HCT116 (cell line): ENCODE measurements at regions not wholly inside any gene's neighbourhood (a gene's known extent, or its start where the extent isn't known, plus 50 kb on each side); places are given as distances from the start of the nearest gene placed in this dataset.

Source experiments
- ATAC-seq: fragments of 200-7000 bp; cut with Tn5 transposase; 2 replicates; pipeline ENCODE4 v1.9.1; 2020; ENCODE audit warnings: mild to moderate bottlenecking, moderate library complexity
- BruUV-seq: library from RNA; stranded (reverse); fragments of 400-500 nt; replicated peaks from 2 replicates; lab custom pipeline; 2021; lab: Mats Ljungman, UMichigan
- CTCF ChIA-PET: fragments of 300-600 bp; sonication (Branson Sonifier 250); formaldehyde crosslinking; loops from one replicate; lab custom pipeline; 2021; ENCODE audit warnings: antibody characterized with exemption; lab: Charles Lee
- POLR2A ChIA-PET: fragments of 300-600, 350-600 bp; sonication (Branson Sonifier 250); formaldehyde crosslinking; loops from one replicate; lab custom pipeline; 2021; ENCODE audit warnings: antibody characterized with exemption; lab: Charles Lee
- RAD21 ChIA-PET, 2 experiments: fragments of 300-600 bp; sonication (Branson Sonifier 250); formaldehyde crosslinking; loops; one replicate each; lab custom pipeline; 2023; ENCODE audit warnings: low total read pairs in 2 of 2; ENCODE audit not compliant: uncharacterized antibody in 2 of 2, unreplicated experiment in 2 of 2, low non-redundant PET in 1 of 2; lab: Charles Lee
- DNase-seq: peaks from one replicate; pipeline ENCODE4 v3.0.0-alpha.2; 2010; ENCODE audit warnings: low read depth, low spot score
- H2AFZ ChIP-seq: fragments of 200-600 bp; shearing (Covaris generic), sonication (generic); 2 replicates; pipeline ENCODE4 v1.6.1; 2017; ENCODE audit warnings: low read depth, mixed run types, mixed read lengths, antibody characterized with exemption, low read length; ENCODE audit not compliant: poor library complexity, severe bottlenecking
- H3K27ac ChIP-seq: 2 replicates; pipeline ENCODE4 v1.5.1; 2012; ENCODE audit warnings: low read depth, low read length
- H3K27me3 ChIP-seq: fragments of 200-600 bp; sonication (generic); 2 replicates; pipeline ENCODE4 v1.6.1; 2016; ENCODE audit warnings: mixed run types, low read length, mixed read lengths; ENCODE audit not compliant: insufficient read depth
- H3K36me3 ChIP-seq, 2 experiments: fragments of 200-500 bp in 1 of 2; fragments of 200-600 bp in 1 of 2; sonication (Bioruptor generic) in 1 of 2; sonication (generic) in 1 of 2; 2 replicates each; pipeline versions ENCODE4 v1.5.1 to v1.6.1; 2014 to 2016; ENCODE audit warnings: low read length in 2 of 2, inconsistent platforms in 1 of 2, mixed read lengths in 1 of 2, mixed run types in 1 of 2; ENCODE audit not compliant: insufficient read depth in 2 of 2, control insufficient read depth in 1 of 2
- H3K4me1 ChIP-seq, 2 experiments: fragments of 200-600 bp in 1 of 2; sonication (generic) in 1 of 2; 2 replicates each; pipeline versions ENCODE4 v1.5.1 to v1.6.1; 2012 to 2017; ENCODE audit warnings: low read length in 2 of 2, inconsistent platforms in 1 of 2, mild to moderate bottlenecking in 1 of 2, mixed read lengths in 1 of 2, mixed run types in 1 of 2, moderate library complexity in 1 of 2; ENCODE audit not compliant: insufficient read depth in 2 of 2, control insufficient read depth in 1 of 2
- H3K4me2 ChIP-seq: fragments of 200-600 bp; sonication (generic); 2 replicates; pipeline ENCODE4 v1.6.1; 2017; ENCODE audit warnings: mixed run types, low read length, mixed read lengths
- H3K4me3 ChIP-seq, 2 experiments: fragments of 200-600 bp in 1 of 2; sonication (generic) in 1 of 2; replicated peaks in 1 of 2; 2 replicates each; pipeline ENCODE4 v1.5.1; 2011 to 2016; ENCODE audit warnings: low read length in 2 of 2, control low read depth in 1 of 2, low read depth in 1 of 2, mild to moderate bottlenecking in 1 of 2, mixed read lengths in 1 of 2, mixed run types in 1 of 2
- H3K79me2 ChIP-seq: fragments of 200-600 bp; sonication (generic); 2 replicates; pipeline ENCODE4 v1.6.1; 2017; ENCODE audit warnings: mild to moderate bottlenecking, mixed run types, low read length, moderate library complexity, mixed read lengths; ENCODE audit not compliant: insufficient read depth
- H3K9ac ChIP-seq: fragments of 200-600 bp; sonication (generic); 2 replicates; pipeline ENCODE4 v1.6.1; 2016; ENCODE audit warnings: low read length, mixed read lengths
- H3K9me2 ChIP-seq: fragments of 200-600 bp; sonication (generic), shearing (Covaris generic); 2 replicates; pipeline ENCODE4 v1.6.1; 2017; ENCODE audit warnings: mixed run types, mild to moderate bottlenecking, moderate library complexity; ENCODE audit not compliant: insufficient read depth
- H3K9me3 ChIP-seq, 2 experiments: fragments of 200-500 bp in 1 of 2; fragments of 200-600 bp in 1 of 2; sonication (Bioruptor generic) in 1 of 2; sonication (generic) in 1 of 2; 2 replicates each; pipeline ENCODE4 v1.6.1; 2014 to 2017; ENCODE audit warnings: low read length in 2 of 2, mixed read lengths in 2 of 2, inconsistent platforms in 1 of 2, low read depth in 1 of 2, mild to moderate bottlenecking in 1 of 2, mixed run types in 1 of 2, moderate library complexity in 1 of 2; ENCODE audit not compliant: control insufficient read depth in 1 of 2, insufficient read depth in 1 of 2
- H4K20me1 ChIP-seq: fragments of 200-600 bp; sonication (generic), shearing (Covaris generic); 2 replicates; pipeline ENCODE4 v1.6.1; 2017; ENCODE audit warnings: mixed run types, mild to moderate bottlenecking, moderate library complexity; ENCODE audit not compliant: insufficient read depth
- ELF1 ChIP-seq: IDR thresholded peaks from 2 replicates; pipeline ENCODE4 v1.6.1; 2012; ENCODE audit warnings: low read depth, borderline replicate concordance
- EZH2phosphoT487 ChIP-seq: fragments of 200-600 bp; IDR thresholded peaks from 2 replicates; pipeline ENCODE4 v1.6.1; 2018; ENCODE audit warnings: antibody characterized with exemption, borderline replicate concordance
- FOSL1 ChIP-seq: IDR thresholded peaks from 2 replicates; pipeline ENCODE4 v1.6.1; 2012; ENCODE audit warnings: low read depth
- JUND ChIP-seq: IDR thresholded peaks from 2 replicates; pipeline ENCODE4 v1.6.1; 2012
- POLR2AphosphoS5 ChIP-seq: IDR thresholded peaks from 2 replicates; pipeline ENCODE4 v1.6.1; 2011; ENCODE audit warnings: mild to moderate bottlenecking, low read depth, low read length, moderate library complexity
- SP1 ChIP-seq: IDR thresholded peaks from 2 replicates; pipeline ENCODE4 v1.6.1; 2012; ENCODE audit warnings: low read depth
- SRF ChIP-seq: IDR thresholded peaks from 2 replicates; pipeline ENCODE4 v1.6.1; 2012; ENCODE audit warnings: low read depth
- TCF7L2 ChIP-seq: IDR thresholded peaks from 2 replicates; pipeline ENCODE4 v1.7.0; 2011; ENCODE audit warnings: borderline replicate concordance, inconsistent platforms; ENCODE audit not compliant: insufficient read depth, insufficient read length; ENCODE audit errors: extremely low read depth
- YY1 ChIP-seq: IDR thresholded peaks from 2 replicates; pipeline ENCODE4 v1.6.1; 2011; ENCODE audit warnings: low read length, low read depth, moderate library complexity, mild to moderate bottlenecking; ENCODE audit not compliant: insufficient replicate concordance; ENCODE audit errors: extremely low read depth
- ZFX ChIP-seq: fragments of 450-650 bp; IDR thresholded peaks from 2 replicates; pipeline ENCODE4 v1.6.1; 2017
- ZNF274 ChIP-seq: fragments of 200-500 bp; sonication (Bioruptor generic); IDR thresholded peaks from 2 replicates; pipeline ENCODE4 v1.6.1; 2014; ENCODE audit warnings: mild to moderate bottlenecking, low read depth, low read length, inconsistent platforms
- intact Hi-C: fragments of 100-400 bp; cut with micrococcal nuclease; formaldehyde crosslinking; loops from 2 replicates; pipeline ENCODE4 v1.10.0; 2022
- TF ChIP-seq, protein P1 (sequence below): IDR thresholded peaks from 2 replicates; pipeline ENCODE4 v1.6.1; 2011; ENCODE audit warnings: mild to moderate bottlenecking, low read length, moderate library complexity; ENCODE audit not compliant: insufficient replicate concordance; ENCODE audit errors: extremely low read depth
- TF ChIP-seq, protein P2 (sequence below): IDR thresholded peaks from 2 replicates; pipeline ENCODE4 v1.6.1; 2012; ENCODE audit warnings: low read depth
- TF ChIP-seq, protein P3 (sequence below), 3 experiments: fragments of 200-600 bp in 1 of 3; sonication (generic) in 1 of 3; IDR thresholded peaks in 2 of 3; conservative IDR thresholded peaks in 1 of 3; 2 replicates each; pipeline ENCODE4 v1.5.1; 2012 to 2017; ENCODE audit warnings: low read depth in 2 of 3, low read length in 2 of 3, antibody characterized with exemption in 1 of 3, borderline replicate concordance in 1 of 3, control low read depth in 1 of 3, mild to moderate bottlenecking in 1 of 3, mixed read lengths in 1 of 3, mixed run types in 1 of 3, moderate library complexity in 1 of 3; ENCODE audit not compliant: insufficient read depth in 1 of 3
- TF ChIP-seq, protein P4 (sequence below): IDR thresholded peaks from 2 replicates; pipeline ENCODE4 v1.6.1; 2012

DNA sequence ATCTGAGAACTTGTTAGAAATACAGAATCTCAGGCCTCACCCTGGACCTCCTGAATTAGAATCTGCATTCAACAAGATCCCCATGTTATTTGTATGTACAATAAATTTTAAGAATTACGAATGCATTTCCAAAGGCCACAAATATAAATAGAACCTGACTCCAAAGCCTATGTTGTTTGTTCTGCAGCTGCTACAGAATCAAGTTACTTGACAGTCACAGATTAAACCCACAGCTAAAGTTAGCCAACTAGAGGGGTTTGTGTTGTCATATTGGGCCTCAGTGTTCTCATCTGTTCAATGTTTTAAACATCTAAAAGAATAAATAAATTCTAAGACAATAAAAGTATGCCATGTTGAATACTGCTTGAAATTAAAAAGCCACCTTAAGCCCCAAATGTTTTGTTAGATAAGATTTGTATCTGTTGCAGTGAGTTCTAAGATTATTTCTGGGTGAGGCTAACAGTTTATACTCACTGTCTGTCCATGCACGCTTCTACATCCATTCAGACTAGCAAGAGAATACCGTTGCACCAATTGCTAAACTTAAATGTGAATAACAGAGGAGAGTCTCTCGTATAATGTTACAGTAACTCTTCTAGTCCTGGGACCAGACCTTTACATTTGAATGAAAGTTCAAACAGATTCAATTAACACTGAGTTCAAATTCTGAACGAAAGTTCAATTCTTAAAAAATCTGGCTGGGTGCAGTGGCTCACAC is 200.4 kb downstream of the MEMO1 start:
- ChIA-PET POLR2A (no interaction called here), CTCF (no interaction called here), RAD21 (no interaction called here)
- ATAC-seq = no peak
- Histone ChIP-seq H3K27me3 (no peaks in the 10 kb centered on the region), H3K79me2 (no peaks in the 10 kb centered on the region), H3K4me1 (peaks cover 0 to 4% of the 10 kb centered on the region in 2 experiments; a peak in 2 of 4 replicates), H2AFZ (no peak overlapping the region), H3K9me3 (no peaks in the 10 kb centered on the region), H3K4me2 (no peak overlapping the region), H3K4me3 (no peak overlapping the region), H3K36me3 (no peaks in the 10 kb centered on the region), H3K27ac (no peak overlapping the region), H3K9me2 (no peaks in the 10 kb centered on the region), H4K20me1 (no peaks in the 10 kb centered on the region), H3K9ac (no peak overlapping the region)
- TF ChIP-seq EZH2phosphoT487 (no peak), SP1 (no peak), POLR2AphosphoS5 (no peak), YY1 (no peak), TCF7L2 (no peak), JUND (no peak), ZNF274 (no peak), SRF (no peak), ZFX (no peak), FOSL1 (no peak), ELF1 (no peak)
- TF ChIP-seq, protein P1, sequence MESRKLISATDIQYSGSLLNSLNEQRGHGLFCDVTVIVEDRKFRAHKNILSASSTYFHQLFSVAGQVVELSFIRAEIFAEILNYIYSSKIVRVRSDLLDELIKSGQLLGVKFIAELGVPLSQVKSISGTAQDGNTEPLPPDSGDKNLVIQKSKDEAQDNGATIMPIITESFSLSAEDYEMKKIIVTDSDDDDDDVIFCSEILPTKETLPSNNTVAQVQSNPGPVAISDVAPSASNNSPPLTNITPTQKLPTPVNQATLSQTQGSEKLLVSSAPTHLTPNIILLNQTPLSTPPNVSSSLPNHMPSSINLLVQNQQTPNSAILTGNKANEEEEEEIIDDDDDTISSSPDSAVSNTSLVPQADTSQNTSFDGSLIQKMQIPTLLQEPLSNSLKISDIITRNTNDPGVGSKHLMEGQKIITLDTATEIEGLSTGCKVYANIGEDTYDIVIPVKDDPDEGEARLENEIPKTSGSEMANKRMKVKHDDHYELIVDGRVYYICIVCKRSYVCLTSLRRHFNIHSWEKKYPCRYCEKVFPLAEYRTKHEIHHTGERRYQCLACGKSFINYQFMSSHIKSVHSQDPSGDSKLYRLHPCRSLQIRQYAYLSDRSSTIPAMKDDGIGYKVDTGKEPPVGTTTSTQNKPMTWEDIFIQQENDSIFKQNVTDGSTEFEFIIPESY = no peak
- TF ChIP-seq, protein P2, sequence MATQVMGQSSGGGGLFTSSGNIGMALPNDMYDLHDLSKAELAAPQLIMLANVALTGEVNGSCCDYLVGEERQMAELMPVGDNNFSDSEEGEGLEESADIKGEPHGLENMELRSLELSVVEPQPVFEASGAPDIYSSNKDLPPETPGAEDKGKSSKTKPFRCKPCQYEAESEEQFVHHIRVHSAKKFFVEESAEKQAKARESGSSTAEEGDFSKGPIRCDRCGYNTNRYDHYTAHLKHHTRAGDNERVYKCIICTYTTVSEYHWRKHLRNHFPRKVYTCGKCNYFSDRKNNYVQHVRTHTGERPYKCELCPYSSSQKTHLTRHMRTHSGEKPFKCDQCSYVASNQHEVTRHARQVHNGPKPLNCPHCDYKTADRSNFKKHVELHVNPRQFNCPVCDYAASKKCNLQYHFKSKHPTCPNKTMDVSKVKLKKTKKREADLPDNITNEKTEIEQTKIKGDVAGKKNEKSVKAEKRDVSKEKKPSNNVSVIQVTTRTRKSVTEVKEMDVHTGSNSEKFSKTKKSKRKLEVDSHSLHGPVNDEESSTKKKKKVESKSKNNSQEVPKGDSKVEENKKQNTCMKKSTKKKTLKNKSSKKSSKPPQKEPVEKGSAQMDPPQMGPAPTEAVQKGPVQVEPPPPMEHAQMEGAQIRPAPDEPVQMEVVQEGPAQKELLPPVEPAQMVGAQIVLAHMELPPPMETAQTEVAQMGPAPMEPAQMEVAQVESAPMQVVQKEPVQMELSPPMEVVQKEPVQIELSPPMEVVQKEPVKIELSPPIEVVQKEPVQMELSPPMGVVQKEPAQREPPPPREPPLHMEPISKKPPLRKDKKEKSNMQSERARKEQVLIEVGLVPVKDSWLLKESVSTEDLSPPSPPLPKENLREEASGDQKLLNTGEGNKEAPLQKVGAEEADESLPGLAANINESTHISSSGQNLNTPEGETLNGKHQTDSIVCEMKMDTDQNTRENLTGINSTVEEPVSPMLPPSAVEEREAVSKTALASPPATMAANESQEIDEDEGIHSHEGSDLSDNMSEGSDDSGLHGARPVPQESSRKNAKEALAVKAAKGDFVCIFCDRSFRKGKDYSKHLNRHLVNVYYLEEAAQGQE = no peak
- TF ChIP-seq, protein P3, sequence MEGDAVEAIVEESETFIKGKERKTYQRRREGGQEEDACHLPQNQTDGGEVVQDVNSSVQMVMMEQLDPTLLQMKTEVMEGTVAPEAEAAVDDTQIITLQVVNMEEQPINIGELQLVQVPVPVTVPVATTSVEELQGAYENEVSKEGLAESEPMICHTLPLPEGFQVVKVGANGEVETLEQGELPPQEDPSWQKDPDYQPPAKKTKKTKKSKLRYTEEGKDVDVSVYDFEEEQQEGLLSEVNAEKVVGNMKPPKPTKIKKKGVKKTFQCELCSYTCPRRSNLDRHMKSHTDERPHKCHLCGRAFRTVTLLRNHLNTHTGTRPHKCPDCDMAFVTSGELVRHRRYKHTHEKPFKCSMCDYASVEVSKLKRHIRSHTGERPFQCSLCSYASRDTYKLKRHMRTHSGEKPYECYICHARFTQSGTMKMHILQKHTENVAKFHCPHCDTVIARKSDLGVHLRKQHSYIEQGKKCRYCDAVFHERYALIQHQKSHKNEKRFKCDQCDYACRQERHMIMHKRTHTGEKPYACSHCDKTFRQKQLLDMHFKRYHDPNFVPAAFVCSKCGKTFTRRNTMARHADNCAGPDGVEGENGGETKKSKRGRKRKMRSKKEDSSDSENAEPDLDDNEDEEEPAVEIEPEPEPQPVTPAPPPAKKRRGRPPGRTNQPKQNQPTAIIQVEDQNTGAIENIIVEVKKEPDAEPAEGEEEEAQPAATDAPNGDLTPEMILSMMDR (IDR thresholded peaks at IDR 0.05 in 2 of 3, conservative IDR thresholded peaks at IDR 0.05 in 1 of 3; ENCODE audit: borderline replicate concordance in 1 of 3, insufficient read depth in 1 of 3, low read depth in 2 of 3, low read length in 2 of 3) = no peak
- TF ChIP-seq, protein P4, sequence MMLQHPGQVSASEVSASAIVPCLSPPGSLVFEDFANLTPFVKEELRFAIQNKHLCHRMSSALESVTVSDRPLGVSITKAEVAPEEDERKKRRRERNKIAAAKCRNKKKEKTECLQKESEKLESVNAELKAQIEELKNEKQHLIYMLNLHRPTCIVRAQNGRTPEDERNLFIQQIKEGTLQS = no peak
- intact Hi-C loops = no loop called here
- BruUV-seq = no TSS peak
- DNase-seq = no peak
